Activated T-cell treated with anti-CD3 and anti-CD28 coated beads, Interleukin-2, amount 50 U/mL, for 4 hours (primary cell): ENCODE measurements at regions not wholly inside any gene's neighbourhood (a gene's known extent, or its start where the extent isn't known, plus 50 kb on each side); places are given as distances from the start of the nearest gene placed in this dataset.

ENCODE experiments used
- ATAC-seq, 2 donors: fragments of 200-7000 bp; cut with Tn5 transposase; one replicate each; pipeline ENCODE4 v1.10.0; 2021
- DNase-seq: peaks from one replicate; pipeline ENCODE4 v3.0.0-alpha.2; 2020
- H3K27me3 Mint-ChIP-seq: one replicate; pipeline ENCODE4 v1.8.0; 2021; ENCODE audit warnings: low read depth, mixed read lengths
- H3K36me3 Mint-ChIP-seq: one replicate; pipeline ENCODE4 v1.8.0; 2022; ENCODE audit warnings: mixed read lengths; ENCODE audit not compliant: insufficient read depth
- H3K4me1 Mint-ChIP-seq: one replicate; pipeline ENCODE4 v1.8.0; 2021; ENCODE audit warnings: low read depth, mixed read lengths
- H3K4me3 Mint-ChIP-seq: one replicate; pipeline ENCODE4 v1.8.0; 2021; ENCODE audit warnings: mild to moderate bottlenecking, moderate library complexity, mixed read lengths
- H3K9me3 Mint-ChIP-seq: one replicate; pipeline ENCODE4 v1.8.0; 2021; ENCODE audit warnings: mixed read lengths

- no peaks in the 10 kb centered on the region for H3K36me3 Mint-ChIP-seq
- DNase-seq (no peak), ATAC-seq (no peak)
- H3K9me3 Mint-ChIP-seq: peaks cover 19% of the 10 kb centered on the region
- no peaks in the 10 kb centered on the region for H3K27me3 Mint-ChIP-seq
- no peaks in the 10 kb centered on the region for H3K4me1 Mint-ChIP-seq
- H3K4me3 Mint-ChIP-seq: no peak overlapping the region
These were observed 223.2 kb upstream of the FAR2 start for GRCh38 chr12:28925719-28926376.

- H3K27me3 Mint-ChIP-seq: no peaks in the 10 kb centered on the region
- no peak overlapping the region for H3K4me3 Mint-ChIP-seq
- H3K9me3 Mint-ChIP-seq: peaks cover 4% of the 10 kb centered on the region
- DNase-seq (no peak), ATAC-seq (no peak)
- H3K4me1 Mint-ChIP-seq: no peaks in the 10 kb centered on the region
- H3K36me3 Mint-ChIP-seq: no peaks in the 10 kb centered on the region
These were observed 218.4 kb upstream of the FAR2 start for GRCh38 chr12:28930704-28931103.

- Mint-ChIP-seq H3K27me3 (no peaks in the 10 kb centered on the region), H3K4me3 (no peak overlapping the region)
- DNase-seq: no peak
These were observed 215.9 kb upstream of the FAR2 start for GRCh38 chr12:28933176-28933575.

GRCh38 chr12:28933864-28934527, 215.1 kb upstream of the FAR2 start:
- H3K36me3 Mint-ChIP-seq: no peaks in the 10 kb centered on the region
- no peaks in the 10 kb centered on the region for H3K27me3 Mint-ChIP-seq
- DNase-seq: no peak
- no peaks in the 10 kb centered on the region for H3K4me1 Mint-ChIP-seq
- no peaks in the 10 kb centered on the region for H3K9me3 Mint-ChIP-seq
- H3K4me3 Mint-ChIP-seq: no peak overlapping the region
- no peak for ATAC-seq

More at GRCh38 chr12:28933176-28933575, 215.9 kb upstream of the FAR2 start:
- no peak for ATAC-seq
- no peaks in the 10 kb centered on the region for H3K36me3 Mint-ChIP-seq
- no peaks in the 10 kb centered on the region for H3K9me3 Mint-ChIP-seq
- H3K4me1 Mint-ChIP-seq: no peaks in the 10 kb centered on the region

GRCh38 chr12:28936221-28936620, 212.9 kb upstream of the FAR2 start:
- Mint-ChIP-seq H3K27me3 (no peaks in the 10 kb centered on the region), H3K9me3 (no peaks in the 10 kb centered on the region), H3K36me3 (no peaks in the 10 kb centered on the region), H3K4me3 (no peak overlapping the region), H3K4me1 (no peaks in the 10 kb centered on the region)
- DNase-seq (no peak), ATAC-seq (no peak)

DNA sequence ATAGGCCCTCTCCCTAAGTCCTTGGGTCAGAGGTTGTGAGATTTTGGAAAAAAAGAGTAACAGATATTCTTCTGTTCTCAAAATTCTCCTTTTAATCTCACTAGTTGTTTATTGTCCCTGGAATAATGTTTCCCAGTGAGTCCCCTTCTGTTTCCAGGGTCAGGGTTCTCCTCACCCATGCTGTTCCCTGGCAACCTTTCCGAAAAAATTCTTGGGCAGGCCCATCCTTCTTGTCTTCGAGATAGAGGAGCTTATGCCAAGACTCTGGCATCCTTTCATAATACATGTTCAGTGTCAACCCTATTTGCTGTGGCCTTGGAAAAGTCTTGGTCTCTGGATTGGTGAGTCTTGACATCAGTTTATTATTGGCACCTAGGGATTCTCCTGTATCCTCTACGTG, 212.4 kb upstream of the FAR2 start:
- no peak overlapping the region for H3K4me3 Mint-ChIP-seq
- DNase-seq (no peak), ATAC-seq (no peak)
- H3K4me1 Mint-ChIP-seq: no peaks in the 10 kb centered on the region
- H3K27me3 Mint-ChIP-seq: no peaks in the 10 kb centered on the region
- H3K9me3 Mint-ChIP-seq: no peaks in the 10 kb centered on the region
- H3K36me3 Mint-ChIP-seq: no peaks in the 10 kb centered on the region

DNA sequence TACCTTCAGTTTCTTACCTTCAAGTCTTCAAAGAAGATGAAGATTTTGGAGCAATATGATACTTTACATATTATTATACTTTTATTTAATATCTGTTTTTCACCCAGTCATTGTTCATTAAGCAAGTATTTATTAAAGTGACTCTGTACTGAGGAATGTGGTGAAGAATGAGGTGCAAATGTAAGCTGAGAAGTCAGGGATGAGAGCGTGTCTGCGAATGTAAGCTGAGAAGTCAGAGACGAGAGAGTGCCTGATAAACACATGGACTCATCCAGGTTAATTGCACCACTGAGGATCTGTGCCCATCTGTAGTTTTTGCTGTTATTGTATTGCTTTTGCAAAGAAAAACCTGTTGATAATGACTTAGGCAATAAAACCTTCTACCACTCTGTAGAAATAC, 211.9 kb upstream of the FAR2 start:
- H3K36me3 Mint-ChIP-seq: no peaks in the 10 kb centered on the region
- H3K4me3 Mint-ChIP-seq: no peak overlapping the region
- no peak for DNase-seq
- ATAC-seq: no peak
- H3K27me3 Mint-ChIP-seq: no peaks in the 10 kb centered on the region
- no peaks in the 10 kb centered on the region for H3K9me3 Mint-ChIP-seq
- no peaks in the 10 kb centered on the region for H3K4me1 Mint-ChIP-seq

DNA sequence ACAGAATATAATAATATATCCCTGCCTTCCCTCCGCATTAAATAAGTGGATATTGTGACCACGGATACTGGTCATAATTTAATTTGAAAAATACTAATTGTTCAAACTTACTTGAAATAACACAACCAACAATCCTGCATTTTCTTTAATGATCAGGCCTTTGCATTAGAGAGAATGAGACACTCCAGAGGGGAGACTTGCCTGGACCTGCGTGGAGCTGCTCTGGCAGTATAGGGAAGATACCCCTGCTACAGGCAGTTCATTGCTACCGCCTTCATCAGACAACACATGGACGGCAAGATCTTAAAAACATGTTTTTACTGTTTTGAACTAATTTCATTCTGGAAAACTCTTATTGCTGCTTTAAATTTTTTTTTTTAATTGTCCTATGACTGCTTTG, 211.0 kb upstream of the FAR2 start:
- H3K4me3 Mint-ChIP-seq: no peak overlapping the region
- no peaks in the 10 kb centered on the region for H3K27me3 Mint-ChIP-seq
- no peak for DNase-seq
- H3K4me1 Mint-ChIP-seq: no peaks in the 10 kb centered on the region
- no peaks in the 10 kb centered on the region for H3K9me3 Mint-ChIP-seq
- H3K36me3 Mint-ChIP-seq: no peaks in the 10 kb centered on the region
- no peak for ATAC-seq

DNA sequence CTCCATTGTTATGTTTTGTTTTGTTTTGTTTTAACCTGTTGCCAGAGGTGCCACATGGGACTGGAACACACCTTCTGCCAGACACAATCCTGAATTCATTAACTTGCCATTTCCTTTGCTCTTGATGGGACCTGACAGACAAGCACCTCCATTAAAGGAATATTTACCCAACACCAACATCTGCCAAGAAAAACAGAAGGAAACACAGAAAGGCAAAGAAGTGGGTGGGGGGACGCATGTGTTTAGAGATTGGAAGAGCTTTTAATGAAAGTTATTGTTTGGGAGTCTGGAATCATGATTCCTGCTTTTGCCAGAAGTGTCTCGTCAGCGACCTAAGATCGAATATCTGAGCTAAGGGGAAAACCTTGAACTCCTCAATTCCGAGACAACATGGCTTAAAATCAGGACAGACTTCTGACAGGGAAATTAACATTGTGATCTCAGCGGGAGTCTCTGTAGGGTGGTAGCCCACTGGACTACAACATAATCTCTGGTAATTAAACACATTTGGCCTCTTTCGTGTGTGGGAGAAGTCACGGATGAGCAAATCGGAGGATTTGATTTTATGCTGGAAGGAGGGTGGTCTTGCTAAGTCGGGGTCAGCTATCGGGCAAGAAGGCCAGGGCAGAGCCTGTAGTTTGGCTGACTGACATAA, 210.4 kb upstream of the FAR2 start:
- Mint-ChIP-seq H3K9me3 (no peaks in the 10 kb centered on the region), H3K36me3 (no peaks in the 10 kb centered on the region), H3K4me3 (no peak overlapping the region), H3K27me3 (no peaks in the 10 kb centered on the region), H3K4me1 (no peaks in the 10 kb centered on the region)
- DNase-seq (no peak), ATAC-seq (no peak)

DNA sequence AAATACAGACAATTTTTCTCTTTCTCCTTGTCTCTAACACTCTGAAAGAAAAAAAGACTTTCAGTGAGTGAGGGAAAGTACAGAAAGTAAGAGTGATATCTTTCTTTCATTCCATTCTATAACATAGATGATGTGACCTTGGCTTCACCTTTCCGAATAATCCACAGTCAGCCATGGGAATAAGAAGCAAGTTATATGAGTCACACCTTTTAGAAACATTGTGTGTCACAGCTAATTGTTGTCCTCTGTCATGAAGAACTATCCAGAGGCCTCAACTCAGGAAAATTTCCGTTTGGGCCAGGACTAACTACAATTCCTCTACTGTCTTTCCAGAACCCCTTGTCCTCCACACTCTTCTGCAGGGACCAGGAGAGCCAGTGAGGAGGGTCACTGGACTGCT, 209.7 kb upstream of the FAR2 start:
- Mint-ChIP-seq H3K36me3 (no peaks in the 10 kb centered on the region), H3K4me1 (no peaks in the 10 kb centered on the region), H3K27me3 (no peaks in the 10 kb centered on the region), H3K4me3 (no peak overlapping the region), H3K9me3 (no peaks in the 10 kb centered on the region)
- DNase-seq: no peak
- ATAC-seq: no peak

DNA sequence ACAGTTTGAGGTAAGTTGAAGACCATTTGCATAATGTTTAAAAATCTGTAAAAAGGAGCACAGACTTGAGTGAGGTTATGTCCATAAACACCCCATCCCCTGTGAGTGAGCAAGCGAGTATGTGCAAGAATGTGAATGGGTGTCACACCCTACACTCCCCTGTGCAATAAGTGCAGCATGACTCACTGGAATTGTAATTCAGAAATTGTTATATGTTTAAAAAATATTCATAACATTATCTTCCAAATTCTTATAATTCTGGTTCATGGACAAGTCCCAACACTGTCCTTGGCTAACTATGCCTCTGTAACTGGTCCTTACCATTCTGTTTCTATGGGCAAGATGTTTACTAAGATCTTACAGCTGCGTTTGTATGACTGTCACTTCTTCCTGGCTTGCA, 207.8 kb upstream of the FAR2 start:
- Mint-ChIP-seq H3K4me3 (no peak overlapping the region), H3K4me1 (no peaks in the 10 kb centered on the region)

GRCh38 chr12:28946361-28946760, 202.7 kb upstream of the FAR2 start:
- ATAC-seq (no peak), DNase-seq (no peak)
- no peaks in the 10 kb centered on the region for H3K4me1 Mint-ChIP-seq
- H3K36me3 Mint-ChIP-seq: no peaks in the 10 kb centered on the region
- no peaks in the 10 kb centered on the region for H3K9me3 Mint-ChIP-seq
- H3K27me3 Mint-ChIP-seq: peaks cover 2% of the 10 kb centered on the region
- H3K4me3 Mint-ChIP-seq: no peak overlapping the region

More for the DNA sequence above, 207.8 kb upstream of the FAR2 start:
- ATAC-seq (no peak), DNase-seq (no peak)
- no peaks in the 10 kb centered on the region for H3K27me3 Mint-ChIP-seq
- H3K9me3 Mint-ChIP-seq: no peaks in the 10 kb centered on the region
- H3K36me3 Mint-ChIP-seq: no peaks in the 10 kb centered on the region

DNA sequence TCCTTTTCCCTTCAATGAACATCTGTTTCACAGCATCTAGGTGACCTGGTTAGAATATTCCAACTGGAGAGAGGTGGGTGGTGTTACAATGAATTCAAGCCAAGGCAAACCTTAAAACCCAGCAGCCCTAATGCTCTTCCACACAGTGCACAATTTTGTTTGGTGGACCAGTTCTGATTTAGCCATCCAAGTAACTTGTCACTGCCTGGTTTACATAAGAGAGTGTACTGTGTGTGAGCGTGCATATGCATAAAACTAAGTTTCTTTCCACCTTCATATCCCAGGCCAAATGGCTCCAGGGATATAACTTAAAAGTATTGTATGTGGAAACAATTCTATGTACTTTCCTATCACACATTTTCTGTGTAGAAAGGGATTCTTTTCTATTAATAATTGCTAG, 200.4 kb upstream of the FAR2 start:
- H3K4me3 Mint-ChIP-seq: no peak overlapping the region
- no peaks in the 10 kb centered on the region for H3K9me3 Mint-ChIP-seq
- no peaks in the 10 kb centered on the region for H3K36me3 Mint-ChIP-seq
- H3K4me1 Mint-ChIP-seq: no peaks in the 10 kb centered on the region
- peaks cover 2% of the 10 kb centered on the region for H3K27me3 Mint-ChIP-seq
- DNase-seq (no peak), ATAC-seq (no peak)

DNA sequence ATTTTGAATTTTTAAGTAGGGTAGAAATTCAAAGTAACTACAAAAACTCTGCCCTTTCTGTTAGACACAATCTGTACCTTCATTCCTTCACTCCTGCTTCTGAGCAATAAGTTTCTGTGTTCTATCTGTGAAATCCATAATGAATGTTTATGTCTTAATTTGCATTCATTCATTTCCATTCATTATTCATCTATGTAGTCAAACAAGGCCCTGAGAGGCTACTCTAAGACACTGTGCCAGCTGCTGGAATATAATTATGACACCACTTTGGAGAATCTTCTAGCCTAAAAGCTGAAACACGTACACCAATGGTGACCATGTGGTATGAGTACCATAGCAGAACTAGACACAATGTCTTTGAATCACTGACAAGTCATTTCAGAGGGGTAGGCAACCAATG, 199.9 kb upstream of the FAR2 start:
- no peaks in the 10 kb centered on the region for H3K9me3 Mint-ChIP-seq
- H3K27me3 Mint-ChIP-seq: peaks cover 2% of the 10 kb centered on the region
- H3K4me1 Mint-ChIP-seq: no peaks in the 10 kb centered on the region
- no peak overlapping the region for H3K4me3 Mint-ChIP-seq
- no peak for ATAC-seq
- no peaks in the 10 kb centered on the region for H3K36me3 Mint-ChIP-seq
- DNase-seq: no peak

DNA sequence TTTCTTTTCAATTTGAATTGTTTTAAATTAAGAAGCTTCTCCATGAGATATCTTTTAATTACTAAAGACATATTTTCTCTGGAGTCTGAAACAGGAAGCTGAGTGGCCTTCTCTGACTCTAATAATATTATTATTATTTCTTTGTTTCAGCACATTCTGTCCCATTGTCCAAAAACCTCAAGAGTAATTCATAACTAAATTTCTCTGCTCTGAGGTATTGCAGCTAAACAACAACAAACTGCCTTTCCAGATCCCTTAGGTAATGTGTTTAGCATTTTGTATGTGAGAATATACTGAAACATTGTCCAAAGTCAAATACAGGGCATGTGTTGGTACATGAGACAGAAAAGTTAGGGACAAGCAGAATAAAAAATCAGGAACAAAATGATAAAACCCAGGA, 199.0 kb upstream of the FAR2 start:
- H3K27me3 Mint-ChIP-seq: peaks cover 2% of the 10 kb centered on the region
- H3K36me3 Mint-ChIP-seq: no peaks in the 10 kb centered on the region
- no peaks in the 10 kb centered on the region for H3K4me1 Mint-ChIP-seq
- ATAC-seq (no peak), DNase-seq (no peak)
- no peak overlapping the region for H3K4me3 Mint-ChIP-seq
- H3K9me3 Mint-ChIP-seq: no peaks in the 10 kb centered on the region
